ENCODE measurements at regions not wholly inside any gene's neighbourhood (a gene's known extent, or its start where the extent isn't known, plus 50 kb on each side); places are given as distances from the start of the nearest gene placed in this dataset.
"Not testable (repeated sequence)": the region's sequence is repeated elsewhere in the genome, so short reads cannot be mapped to it uniquely, and the experiment has no call there.

DNA sequence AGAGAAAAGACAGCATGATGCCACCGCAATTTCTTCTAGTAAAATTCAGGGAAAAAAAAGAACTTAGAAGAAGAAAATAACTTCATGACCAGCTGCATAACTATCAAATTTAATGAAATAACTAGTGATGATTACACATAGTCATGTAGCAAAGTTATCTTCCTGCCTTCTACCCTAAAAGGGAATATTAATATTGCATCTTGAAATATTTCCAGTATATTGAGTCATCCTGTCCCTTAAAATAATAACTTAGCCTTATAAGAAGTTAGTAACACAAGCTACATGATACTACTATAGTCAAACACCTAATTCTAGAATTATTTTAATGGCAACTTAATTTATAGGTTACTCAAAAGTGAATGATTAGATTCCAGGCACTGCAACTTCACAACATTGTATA lies 289.2 kb downstream of the KLF12 start:
- peak; percentile 49 for DNase-seq (ENCODE audit: low read depth)

DNA sequence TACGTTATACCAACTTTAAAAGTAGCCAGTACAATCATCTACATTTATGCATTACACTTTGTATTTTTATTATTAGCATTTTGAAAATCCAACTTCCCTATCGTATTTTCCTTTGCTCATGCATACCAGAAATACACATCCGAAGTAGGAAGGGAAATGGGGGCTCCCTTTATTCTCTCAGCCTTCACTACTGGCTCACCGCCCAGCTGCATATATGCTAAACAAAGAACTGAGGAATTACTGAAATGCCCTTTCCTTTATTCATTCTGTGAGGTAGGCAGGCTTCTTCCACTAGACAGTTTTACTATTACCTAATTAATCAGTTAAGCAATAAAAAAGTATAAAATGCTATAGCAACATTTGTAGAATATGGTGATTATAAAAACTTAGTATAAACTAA lies 291.6 kb downstream of the KLF12 start:
- peak; percentile 15 for DNase-seq (ENCODE audit: low read depth)

DNA sequence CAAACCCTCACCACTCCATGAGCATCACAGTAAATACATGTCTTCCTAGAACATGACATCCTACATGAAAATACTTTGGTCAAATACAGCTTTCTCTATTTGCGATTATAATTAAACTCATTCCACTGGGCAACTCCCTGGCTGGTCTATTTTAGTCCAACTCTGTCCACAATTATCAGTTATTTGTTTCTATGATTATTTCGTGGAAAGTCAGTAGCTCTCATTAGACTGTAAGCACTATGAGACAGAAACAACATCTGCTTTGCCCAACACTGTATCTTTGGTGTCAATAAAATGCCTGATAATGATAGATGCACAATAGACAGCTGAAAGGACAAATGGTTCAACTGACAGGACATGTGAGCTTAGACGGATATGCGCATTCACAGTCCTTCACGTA lies 292.0 kb downstream of the KLF12 start:
- no peak for DNase-seq (ENCODE audit: low read depth)

GRCh38 chr13:73837147-73837546 lies 297.1 kb downstream of the KLF12 start:
- DNase-seq (ENCODE audit: low read depth) = no peak

- DNase-seq (ENCODE audit: low read depth) = peak; percentile 63
Observed at GRCh38 chr13:73835138-73835721, 299.0 kb downstream of the KLF12 start.

DNA sequence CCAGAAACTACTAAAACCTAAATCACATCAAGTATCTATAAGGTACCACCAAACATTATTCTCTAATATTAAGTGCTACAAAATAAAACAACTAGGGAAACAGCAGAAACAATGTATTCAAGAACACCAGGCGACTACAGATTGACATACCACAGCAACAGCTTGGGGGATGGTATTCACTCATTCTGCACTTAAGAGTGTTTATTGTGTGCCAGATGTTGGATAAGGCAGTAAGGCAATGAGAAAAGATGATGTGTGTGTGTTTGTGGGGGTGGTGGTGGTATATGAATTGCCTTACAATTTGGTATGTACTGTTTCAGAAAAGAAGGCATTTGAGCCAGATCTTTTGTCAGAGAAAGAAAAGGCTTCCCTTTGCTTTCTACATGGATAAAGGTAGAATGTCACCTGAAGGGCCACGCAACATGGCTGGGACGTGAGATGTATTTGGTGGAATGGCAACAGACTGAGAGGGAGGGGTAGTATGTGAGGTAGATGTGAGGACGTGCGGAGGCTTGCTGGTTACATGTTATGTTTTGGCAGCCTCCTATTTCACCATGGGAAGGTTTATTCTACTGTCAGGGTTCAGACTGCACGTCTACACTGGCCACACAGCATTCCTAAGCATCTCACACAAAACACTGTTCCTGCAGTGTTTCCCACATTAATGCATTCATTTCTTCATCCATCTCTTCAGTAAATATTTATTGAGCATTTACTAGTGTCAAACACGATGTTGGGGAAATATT lies 300.7 kb downstream of the KLF12 start:
- no peak for DNase-seq (ENCODE audit: low read depth)

GRCh38 chr13:73832825-73833224 lies 301.4 kb downstream of the KLF12 start:
- no peak for DNase-seq (ENCODE audit: low read depth)

- DNase-seq (ENCODE audit: low read depth) = no peak
Observed at GRCh38 chr13:73832128-73832588, 302.0 kb downstream of the KLF12 start.

DNA sequence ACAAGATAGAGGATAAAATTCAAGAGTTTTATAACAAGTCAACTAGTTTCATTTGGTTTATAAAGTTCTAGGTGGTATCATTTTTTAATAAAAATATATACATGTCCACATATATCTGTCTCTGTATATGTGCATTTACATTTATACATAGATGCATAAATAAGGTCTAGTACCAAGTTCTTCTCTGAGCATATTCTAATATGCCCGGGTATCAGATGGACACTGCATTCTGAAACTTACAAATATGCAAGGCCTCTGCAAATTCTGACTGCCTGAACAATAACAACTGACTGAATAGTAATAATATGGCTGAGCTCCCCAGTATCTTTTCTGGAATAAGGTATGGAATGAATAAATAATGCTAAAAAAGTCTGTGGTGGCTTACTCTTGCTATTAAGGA lies 304.8 kb downstream of the KLF12 start:
- DNase-seq (ENCODE audit: low read depth) = no peak

DNA sequence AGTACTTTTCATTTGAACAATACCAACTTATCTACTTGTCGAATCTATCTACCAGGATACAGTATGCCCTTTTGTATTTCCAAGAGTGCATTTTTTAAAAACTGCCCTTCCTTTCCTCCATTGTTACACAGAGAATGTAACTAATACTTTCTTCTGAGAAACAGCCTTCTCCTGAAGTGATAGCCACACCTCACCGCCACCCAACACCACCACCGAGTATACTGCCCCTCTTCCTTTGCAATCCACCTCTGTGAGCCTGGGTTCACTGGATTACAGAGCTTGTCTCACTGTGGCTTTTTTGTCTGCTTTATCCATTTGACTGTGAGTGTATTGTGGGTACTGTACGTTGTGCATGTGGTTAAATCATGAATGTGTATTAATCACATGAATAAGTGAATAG lies 305.4 kb downstream of the KLF12 start:
- no peak for DNase-seq (ENCODE audit: low read depth)

GRCh38 chr13:73827434-73827833 lies 306.8 kb downstream of the KLF12 start:
- no peak for DNase-seq (ENCODE audit: low read depth)

DNA sequence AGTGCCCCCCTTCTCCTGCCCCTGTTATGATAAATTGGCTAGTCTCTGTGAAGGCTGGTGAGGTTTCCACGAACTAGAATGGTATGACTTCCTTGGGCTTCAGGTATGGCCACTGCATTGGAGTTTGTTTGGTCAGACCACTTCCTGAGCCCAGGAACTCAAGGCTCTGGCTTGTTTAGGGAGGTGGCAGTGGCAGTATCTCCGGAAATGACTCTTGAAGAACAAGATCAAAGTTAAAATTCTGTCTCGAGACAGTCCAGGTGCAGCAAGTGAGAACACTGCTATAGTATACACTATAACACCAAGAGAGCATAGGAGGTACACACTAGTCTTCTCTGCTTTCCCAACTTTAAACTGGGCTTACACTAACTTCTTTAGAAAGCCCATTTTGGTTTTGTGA lies 309.1 kb downstream of the KLF12 start:
- DNase-seq (ENCODE audit: low read depth) = no peak

DNA sequence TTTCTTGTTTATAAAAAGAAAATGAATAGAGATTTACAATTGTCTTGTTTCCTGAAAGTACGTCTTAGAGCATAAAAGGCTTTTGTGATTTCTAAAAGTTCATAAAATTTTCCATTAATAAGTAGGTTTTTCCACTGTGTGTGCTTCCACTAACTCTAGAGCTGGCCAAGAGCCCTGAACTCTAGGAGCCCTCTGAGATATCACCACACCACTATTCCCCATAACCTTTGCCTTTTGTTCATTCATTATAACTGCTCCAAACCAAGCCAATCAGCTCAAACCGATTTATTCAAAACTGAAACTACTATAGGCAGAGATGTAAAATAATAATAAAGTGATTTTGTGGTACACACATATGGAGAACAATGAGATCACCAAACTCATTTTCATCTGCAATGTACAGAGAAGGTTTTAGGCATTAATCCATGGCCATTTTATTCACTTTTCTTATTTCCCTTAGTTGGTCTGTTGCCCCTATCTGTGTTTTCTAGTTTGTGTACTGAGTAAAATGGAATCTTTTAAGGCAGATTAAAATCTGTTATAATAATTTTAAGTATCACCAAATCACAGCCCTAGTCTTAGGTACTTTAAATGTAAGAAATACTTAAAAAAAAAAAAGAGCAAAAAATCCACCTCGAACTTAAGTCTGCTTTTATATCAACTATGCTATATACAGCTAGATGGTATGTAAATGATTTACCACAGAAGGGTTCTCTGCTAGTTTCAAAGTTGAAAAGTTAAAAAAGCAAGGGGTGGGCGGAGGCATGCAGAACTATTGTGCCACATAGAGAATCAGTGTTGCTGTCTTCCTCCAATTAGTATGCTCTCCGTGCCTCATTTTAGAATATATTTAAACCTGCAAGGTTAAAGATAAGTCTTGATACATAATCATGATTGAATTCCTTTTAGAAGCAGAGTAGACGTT lies 311.3 kb downstream of the KLF12 start:
- no peak for DNase-seq (ENCODE audit: low read depth)

- no peak for DNase-seq (ENCODE audit: low read depth)
Observed at GRCh38 chr13:73820688-73821087, 313.5 kb downstream of the KLF12 start.

GRCh38 chr13:73820285-73820684 lies 313.9 kb downstream of the KLF12 start:
- DNase-seq (ENCODE audit: low read depth) = no peak

- no peak for DNase-seq (ENCODE audit: low read depth)
Observed at GRCh38 chr13:73819711-73820110, 314.5 kb downstream of the KLF12 start.

- DNase-seq (ENCODE audit: low read depth) = no peak
Observed at GRCh38 chr13:73816702-73817101, 317.5 kb downstream of the KLF12 start.

DNA sequence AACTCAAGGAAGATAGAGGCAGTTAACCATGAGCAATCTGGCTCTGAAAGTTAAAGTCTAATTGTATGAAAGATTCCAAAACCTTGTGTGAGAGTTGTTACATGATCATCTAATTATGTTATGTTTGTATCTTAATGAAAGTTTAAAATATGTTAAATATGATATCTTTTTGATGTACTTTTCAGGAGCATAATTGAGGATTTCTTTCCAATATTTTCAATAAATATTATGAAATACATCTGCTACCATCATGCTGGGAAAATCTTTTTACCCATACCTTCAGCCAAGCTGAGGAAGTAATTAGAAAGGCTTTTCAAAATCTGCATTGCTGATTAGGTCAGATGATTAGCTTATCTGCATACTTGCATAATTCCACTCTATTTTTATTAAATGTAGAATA lies 318.4 kb downstream of the KLF12 start:
- DNase-seq (ENCODE audit: low read depth) = no peak

- peak; percentile 13 for DNase-seq (ENCODE audit: low read depth)
Observed at GRCh38 chr13:73810647-73811046, 323.6 kb downstream of the KLF12 start.

DNA sequence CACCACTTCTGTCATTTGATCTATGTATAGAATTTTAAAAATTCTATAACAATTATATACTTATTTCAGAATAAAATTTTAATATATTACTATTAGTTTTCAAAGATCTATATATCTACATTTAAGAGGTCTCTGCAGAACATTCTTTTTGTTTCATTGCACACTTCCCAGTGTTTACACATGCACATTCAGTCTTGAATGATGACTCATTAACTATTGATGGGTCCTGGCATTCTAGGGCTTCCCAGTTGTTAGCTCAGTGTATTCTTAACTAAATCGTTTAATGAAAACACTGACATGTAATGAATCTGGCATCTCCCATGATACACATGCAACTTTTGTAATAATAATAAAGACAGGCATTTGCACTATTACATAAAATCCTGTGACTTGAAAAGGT lies 324.6 kb downstream of the KLF12 start:
- DNase-seq (ENCODE audit: low read depth) = peak; percentile 70

- DNase-seq (ENCODE audit: low read depth) = no peak
Observed at GRCh38 chr13:73808318-73808717, 325.9 kb downstream of the KLF12 start.

GRCh38 chr13:73805326-73805958 lies 328.8 kb downstream of the KLF12 start:
- DNase-seq (ENCODE audit: low read depth) = not testable (repeated sequence)
